GM12878 (cell line): ENCODE measurements at regions not wholly inside any gene's neighbourhood (a gene's known extent, or its start where the extent isn't known, plus 50 kb on each side); places are given as distances from the start of the nearest gene placed in this dataset.

ENCODE experiments used
- ATAC-seq: fragments of 200-7000 bp; cut with Tn5 transposase; 3 replicates; pipeline ENCODE4 v1.9.1; 2020; ENCODE audit warnings: mild to moderate bottlenecking, moderate library complexity
- BruUV-seq: library from RNA; stranded (reverse); fragments of 400-500 nt; replicated peaks from 2 replicates; lab custom pipeline; 2021; lab: Mats Ljungman, UMichigan
- CTCF ChIA-PET: fragments of 300-600 bp; sonication (Branson Sonifier 250); formaldehyde crosslinking; extraction: SDS; loops from one replicate; lab custom pipeline; 2021; ENCODE audit warnings: inconsistent platforms; lab: Yijun Ruan, JAX
- POLR2A ChIA-PET: fragments of 350-600 bp; formaldehyde crosslinking; extraction: SDS; loops from one replicate; lab custom pipeline; 2021; ENCODE audit warnings: inconsistent platforms; lab: Charles Lee
- RAD21 ChIA-PET: fragments of 300-600 bp; sonication (Branson Sonifier 250); formaldehyde crosslinking; loops from one replicate; lab custom pipeline; 2023; ENCODE audit warnings: antibody characterized with exemption; ENCODE audit not compliant: unreplicated experiment; lab: Charles Lee
- SMC1A ChIA-PET: fragments of 300-600 bp; sonication (Branson Sonifier 250); formaldehyde crosslinking; loops from one replicate; lab custom pipeline; 2023; ENCODE audit not compliant: unreplicated experiment, uncharacterized antibody; lab: Charles Lee
- DNase-seq: peaks from one replicate; pipeline ENCODE4 v3.0.0-alpha.2; 2011; ENCODE audit warnings: low read depth, low spot score
- FAIRE-seq: peaks from 3 replicates; lab custom pipeline; 2011; peaks lifted over from hg19 to GRCh38; lab: Jason Lieb, UNC
- H2AFZ ChIP-seq: 2 replicates; pipeline ENCODE4 v1.6.0; 2011; ENCODE audit warnings: low read depth, low read length, control low read depth; ENCODE audit not compliant: control insufficient read depth
- H3K27ac ChIP-seq: 2 replicates; pipeline ENCODE4 v1.5.1; 2011; ENCODE audit warnings: control low read depth; ENCODE audit not compliant: control insufficient read depth, insufficient read depth
- H3K27me3 ChIP-seq, 2 experiments: replicated peaks in 1 of 2; 2 replicates each; pipeline versions ENCODE4 v1.6.0 to v1.6.1; 2011; ENCODE audit warnings: low read length in 1 of 2; ENCODE audit not compliant: control insufficient read depth in 2 of 2, insufficient read depth in 2 of 2
- H3K36me3 ChIP-seq, 2 experiments: 2 replicates each; pipeline ENCODE4 v1.5.1; 2011; ENCODE audit warnings: low read length in 1 of 2; ENCODE audit not compliant: control insufficient read depth in 2 of 2, insufficient read depth in 2 of 2
- H3K4me1 ChIP-seq: 2 replicates; pipeline ENCODE4 v1.6.1; 2011; ENCODE audit warnings: mild to moderate bottlenecking, low read length, moderate library complexity, mixed read lengths; ENCODE audit not compliant: control insufficient read depth, insufficient read depth
- H3K4me2 ChIP-seq: 2 replicates; pipeline ENCODE4 v1.6.0; 2011; ENCODE audit warnings: control low read depth; ENCODE audit not compliant: control insufficient read depth, insufficient read depth
- H3K4me3 ChIP-seq: fragments of 200-600 bp; sonication (generic); 2 replicates; pipeline ENCODE4 v1.5.1; 2016
- H3K79me2 ChIP-seq: 2 replicates; pipeline ENCODE4 v1.6.0; 2011; ENCODE audit warnings: low read length; ENCODE audit not compliant: control insufficient read depth, insufficient read depth
- H3K9ac ChIP-seq: 2 replicates; pipeline ENCODE4 v1.8.0; 2011; ENCODE audit warnings: low read length, control low read depth, mixed read lengths; ENCODE audit not compliant: control insufficient read depth, insufficient read depth
- H3K9me3 ChIP-seq: replicated peaks from 3 replicates; pipeline ENCODE4 v1.5.1; 2011; ENCODE audit warnings: mild to moderate bottlenecking, low read length; ENCODE audit not compliant: control insufficient read depth, insufficient read depth
- H4K20me1 ChIP-seq: 2 replicates; pipeline ENCODE4 v1.6.0; 2011; ENCODE audit not compliant: control insufficient read depth, insufficient read depth
- BCL11A ChIP-seq: IDR thresholded peaks from 2 replicates; pipeline ENCODE4 v1.6.1; 2011; ENCODE audit warnings: low read depth, low read length
- CREB1 ChIP-seq: IDR thresholded peaks from 2 replicates; pipeline ENCODE4 v1.6.1; 2012; ENCODE audit warnings: low read depth, mild to moderate bottlenecking, inconsistent platforms
- GATAD2B ChIP-seq: fragments of 450-650 bp; conservative IDR thresholded peaks from 2 replicates; pipeline ENCODE4 v1.6.1; 2017; ENCODE audit warnings: low read depth, mild to moderate bottlenecking, moderate library complexity
- MEF2B ChIP-seq: fragments of 450-650 bp; IDR thresholded peaks from 2 replicates; pipeline ENCODE4 v1.6.1; 2018; ENCODE audit warnings: mild to moderate bottlenecking, moderate library complexity; ENCODE audit not compliant: partially characterized antibody, poor library complexity, severe bottlenecking
- NR2F1 ChIP-seq: fragments of 450-650 bp; conservative IDR thresholded peaks from 2 replicates; pipeline ENCODE4 v1.6.1; 2017; ENCODE audit warnings: mild to moderate bottlenecking
- RAD21 ChIP-seq: IDR thresholded peaks from 2 replicates; pipeline ENCODE4 v1.6.1; 2011; ENCODE audit warnings: mild to moderate bottlenecking, low read depth, low read length, moderate library complexity; ENCODE audit not compliant: insufficient read depth
- RAD51 ChIP-seq: fragments of 450-650 bp; IDR thresholded peaks from 2 replicates; pipeline ENCODE4 v1.6.1; 2016; ENCODE audit warnings: moderate library complexity, mild to moderate bottlenecking, inconsistent platforms
- RELA ChIP-seq: fragments of 450-650 bp; IDR thresholded peaks from 2 replicates; pipeline ENCODE4 v1.8.0; 2014; ENCODE audit warnings: borderline replicate concordance; ENCODE audit not compliant: partially characterized antibody
- SIX5 ChIP-seq: IDR thresholded peaks from 2 replicates; pipeline ENCODE4 v1.6.1; 2011; ENCODE audit warnings: mild to moderate bottlenecking, low read depth, low read length, moderate library complexity; ENCODE audit not compliant: severe bottlenecking
- SREBF1 ChIP-seq: IDR thresholded peaks from 2 replicates; pipeline ENCODE4 v1.6.1; 2012; ENCODE audit warnings: mild to moderate bottlenecking, low read length
- ZNF207 ChIP-seq: fragments of 450-650 bp; IDR thresholded peaks from 2 replicates; pipeline ENCODE4 v1.6.1; 2014; ENCODE audit warnings: antibody characterized with exemption, mild to moderate bottlenecking, borderline replicate concordance
- WGBS: methylation state at CpG from one replicate; pipeline ENCODE4 v1.1.6; 2016; ENCODE audit warnings: low lambda C conversion rate; ENCODE audit not compliant: insufficient replicate concordance, insufficient coverage; ENCODE audit errors: missing lambda C conversion rate; 5-methylcytosine and 5-hydroxymethylcytosine counted together
- in situ Hi-C: fragments of 300-500 bp; cut with MboI; formaldehyde crosslinking; loops from 9 replicates; pipeline ENCODE4 v1.14.3; 2018; ENCODE audit warnings: mixed read lengths
- intact Hi-C: fragments of 100-400 bp; cut with micrococcal nuclease; formaldehyde crosslinking; loops from one replicate; pipeline ENCODE4 v1.14.2; 2022; ENCODE audit not compliant: unreplicated experiment
- TF ChIP-seq, protein P1 (sequence below): IDR thresholded peaks from 2 replicates; pipeline ENCODE4 v1.6.1; 2012; ENCODE audit warnings: low read depth, low read length, improper control_type of control experiment
- TF ChIP-seq, protein P2 (sequence below): IDR thresholded peaks from 2 replicates; pipeline ENCODE4 v1.6.1; 2011; ENCODE audit warnings: low read depth, mild to moderate bottlenecking, low read length, moderate library complexity, borderline replicate concordance; ENCODE audit errors: extremely low read depth
- TF ChIP-seq, protein P3 (sequence below): fragments of 450-650 bp; IDR thresholded peaks from 2 replicates; pipeline ENCODE4 v1.6.1; 2018; ENCODE audit warnings: mild to moderate bottlenecking, low read depth, moderate library complexity; ENCODE audit not compliant: partially characterized antibody

DNA sequence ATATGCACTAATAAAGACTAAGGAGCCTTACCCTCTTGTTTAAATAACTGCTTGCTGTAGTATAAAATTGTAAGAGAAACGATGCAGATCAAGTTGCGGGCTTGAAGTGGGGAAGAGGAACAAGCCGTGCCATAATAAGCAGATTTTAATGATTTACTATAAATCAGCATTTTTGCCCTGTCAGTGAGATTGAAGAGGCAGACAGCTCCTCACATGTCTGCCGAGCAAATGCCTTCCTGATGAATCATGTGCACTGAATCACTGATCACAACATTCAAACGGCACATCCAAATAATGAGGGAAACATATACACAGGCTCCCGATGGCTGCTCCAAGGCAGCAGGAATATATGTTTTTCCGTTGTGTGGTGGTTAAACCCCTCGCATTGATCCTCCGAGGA lies 282.9 kb downstream of the TSHZ3 start:
- CTCF ChIA-PET = no interaction called here
- no peak for FAIRE-seq
- Histone ChIP-seq H3K4me2 (no peak overlapping the region), H3K36me3 (no peaks in the 10 kb centered on the region), H3K79me2 (no peaks in the 10 kb centered on the region), H3K4me1 (no peaks in the 10 kb centered on the region), H4K20me1 (no peaks in the 10 kb centered on the region), H3K4me3 (no peak overlapping the region), H3K9me3 (no peaks in the 10 kb centered on the region; the same call in 2 of the 3 replicates), H2AFZ (no peak overlapping the region), H3K9ac (no peak overlapping the region), H3K27ac (no peak overlapping the region), H3K27me3 (no peaks in the 10 kb centered on the region)
- ATAC-seq = no peak
- RAD21 ChIA-PET = no interaction called here
- SMC1A ChIA-PET = no interaction called here
- TF ChIP-seq MEF2B = no peak
- TF ChIP-seq GATAD2B = no peak
- no peak for TF ChIP-seq BCL11A
- TF ChIP-seq RELA = no peak
- TF ChIP-seq RAD21 = no peak
- TF ChIP-seq, protein P1, sequence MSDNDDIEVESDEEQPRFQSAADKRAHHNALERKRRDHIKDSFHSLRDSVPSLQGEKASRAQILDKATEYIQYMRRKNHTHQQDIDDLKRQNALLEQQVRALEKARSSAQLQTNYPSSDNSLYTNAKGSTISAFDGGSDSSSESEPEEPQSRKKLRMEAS = no peak
- TF ChIP-seq ZNF207 = no peak
- no peak for TF ChIP-seq SIX5
- TF ChIP-seq RAD51 = no peak
- TF ChIP-seq, protein P2, sequence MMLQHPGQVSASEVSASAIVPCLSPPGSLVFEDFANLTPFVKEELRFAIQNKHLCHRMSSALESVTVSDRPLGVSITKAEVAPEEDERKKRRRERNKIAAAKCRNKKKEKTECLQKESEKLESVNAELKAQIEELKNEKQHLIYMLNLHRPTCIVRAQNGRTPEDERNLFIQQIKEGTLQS = no peak
- TF ChIP-seq NR2F1 = no peak
- no peak for TF ChIP-seq CREB1
- no peak for TF ChIP-seq SREBF1
- TF ChIP-seq, protein P3, sequence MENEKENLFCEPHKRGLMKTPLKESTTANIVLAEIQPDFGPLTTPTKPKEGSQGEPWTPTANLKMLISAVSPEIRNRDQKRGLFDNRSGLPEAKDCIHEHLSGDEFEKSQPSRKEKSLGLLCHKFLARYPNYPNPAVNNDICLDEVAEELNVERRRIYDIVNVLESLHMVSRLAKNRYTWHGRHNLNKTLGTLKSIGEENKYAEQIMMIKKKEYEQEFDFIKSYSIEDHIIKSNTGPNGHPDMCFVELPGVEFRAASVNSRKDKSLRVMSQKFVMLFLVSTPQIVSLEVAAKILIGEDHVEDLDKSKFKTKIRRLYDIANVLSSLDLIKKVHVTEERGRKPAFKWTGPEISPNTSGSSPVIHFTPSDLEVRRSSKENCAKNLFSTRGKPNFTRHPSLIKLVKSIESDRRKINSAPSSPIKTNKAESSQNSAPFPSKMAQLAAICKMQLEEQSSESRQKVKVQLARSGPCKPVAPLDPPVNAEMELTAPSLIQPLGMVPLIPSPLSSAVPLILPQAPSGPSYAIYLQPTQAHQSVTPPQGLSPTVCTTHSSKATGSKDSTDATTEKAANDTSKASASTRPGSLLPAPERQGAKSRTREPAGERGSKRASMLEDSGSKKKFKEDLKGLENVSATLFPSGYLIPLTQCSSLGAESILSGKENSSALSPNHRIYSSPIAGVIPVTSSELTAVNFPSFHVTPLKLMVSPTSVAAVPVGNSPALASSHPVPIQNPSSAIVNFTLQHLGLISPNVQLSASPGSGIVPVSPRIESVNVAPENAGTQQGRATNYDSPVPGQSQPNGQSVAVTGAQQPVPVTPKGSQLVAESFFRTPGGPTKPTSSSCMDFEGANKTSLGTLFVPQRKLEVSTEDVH = no peak
- in situ Hi-C loops (no loop called here), intact Hi-C loops (no loop called here)
- 46% methylated on average over 9 of the region's 9 CpGs for WGBS
- POLR2A ChIA-PET = no interaction called here
- no TSS peak for BruUV-seq
- no peak for DNase-seq
